NCI-H748 (cell line): ENCODE measurements at regions not wholly inside any gene's neighbourhood (a gene's known extent, or its start where the extent isn't known, plus 50 kb on each side); places are given as distances from the start of the nearest gene placed in this dataset.

Experiments
- DNase-seq: peaks from one replicate; lab custom pipeline; 2025; ENCODE audit not compliant: unreplicated experiment; lab: John Stamatoyannopoulos, UW

DNA sequence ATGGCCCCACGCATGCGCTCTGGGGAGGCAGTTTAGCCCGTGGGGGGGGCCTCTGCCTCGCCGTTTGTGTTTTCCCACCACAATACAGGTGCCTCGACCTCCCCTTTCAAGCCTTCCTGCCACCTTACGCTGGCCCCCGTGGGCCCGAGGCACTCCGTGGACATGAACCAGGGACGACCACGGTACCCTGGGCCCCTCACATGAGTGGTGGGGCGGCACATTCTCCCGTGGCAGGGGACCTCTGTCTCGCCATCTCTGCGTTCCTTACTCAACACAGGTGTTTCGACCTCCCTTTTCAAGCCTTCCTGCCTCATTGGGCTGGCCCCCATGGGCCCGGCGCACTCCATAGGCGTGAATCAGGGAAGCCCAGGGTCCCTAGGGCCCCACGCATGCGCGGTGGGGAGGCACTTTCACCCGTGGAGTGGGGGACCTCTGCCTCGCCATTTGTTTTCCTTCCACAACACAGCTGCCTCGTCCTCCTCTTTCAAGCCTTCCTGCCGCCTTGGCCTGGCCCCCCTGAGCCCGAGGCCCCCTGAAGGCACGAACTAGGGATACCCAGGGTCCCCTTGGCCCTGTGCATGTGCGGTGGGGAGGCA lies 339.5 kb downstream of the ALG10 start:
- DNase-seq, result no peak

DNA sequence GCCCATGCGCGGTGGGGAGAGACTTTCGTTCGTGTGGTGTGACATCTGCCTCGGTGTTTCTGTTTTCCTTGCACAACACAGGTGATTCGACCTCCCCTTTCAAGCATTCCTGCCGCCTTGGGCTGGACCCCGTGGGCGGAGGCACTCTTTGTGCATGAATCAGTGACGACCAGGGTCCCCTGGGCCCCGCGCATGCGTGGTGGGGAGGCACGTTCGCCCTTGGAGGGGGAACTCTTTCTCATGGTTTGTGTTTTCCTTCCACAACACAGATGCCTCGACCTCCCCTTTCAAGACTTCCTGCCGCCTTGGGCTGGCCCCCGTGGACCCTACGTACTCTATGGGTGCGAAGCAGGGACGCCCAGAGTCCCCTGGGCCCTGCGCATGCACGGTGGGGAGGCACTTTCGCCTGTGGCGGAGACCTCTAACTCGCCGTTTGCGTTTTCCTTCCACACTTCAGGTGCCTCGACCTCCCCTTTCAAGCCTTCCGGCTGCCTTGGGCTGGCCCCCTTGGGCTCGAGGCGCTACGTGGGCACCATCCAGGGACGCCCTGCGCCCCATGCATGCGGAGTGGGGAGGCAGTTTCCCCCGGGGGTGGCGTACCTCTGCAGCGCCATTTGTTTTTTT lies 340.9 kb downstream of the ALG10 start:
- peak; percentile 91 for DNase-seq

DNA sequence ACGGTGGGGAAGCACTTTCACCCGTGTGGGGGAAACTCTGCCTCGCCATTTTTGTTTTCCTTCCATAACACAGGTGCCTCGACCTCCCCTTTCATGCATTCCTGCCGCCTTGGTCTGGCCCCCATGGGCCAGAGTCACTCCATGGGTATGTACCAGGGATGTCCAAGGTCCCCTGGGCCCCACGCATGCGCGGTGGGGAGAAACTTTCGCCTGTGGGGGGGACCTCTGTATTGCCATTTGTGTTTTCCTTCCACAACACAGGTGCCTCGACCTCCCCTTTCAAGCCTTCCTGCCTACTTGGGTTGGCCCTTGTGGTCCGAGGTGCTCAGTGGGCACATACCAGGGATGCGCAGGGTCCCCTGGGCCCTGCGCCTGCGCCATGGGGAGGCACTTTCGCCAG lies 345.8 kb downstream of the ALG10 start:
- DNase-seq, result no peak

DNA sequence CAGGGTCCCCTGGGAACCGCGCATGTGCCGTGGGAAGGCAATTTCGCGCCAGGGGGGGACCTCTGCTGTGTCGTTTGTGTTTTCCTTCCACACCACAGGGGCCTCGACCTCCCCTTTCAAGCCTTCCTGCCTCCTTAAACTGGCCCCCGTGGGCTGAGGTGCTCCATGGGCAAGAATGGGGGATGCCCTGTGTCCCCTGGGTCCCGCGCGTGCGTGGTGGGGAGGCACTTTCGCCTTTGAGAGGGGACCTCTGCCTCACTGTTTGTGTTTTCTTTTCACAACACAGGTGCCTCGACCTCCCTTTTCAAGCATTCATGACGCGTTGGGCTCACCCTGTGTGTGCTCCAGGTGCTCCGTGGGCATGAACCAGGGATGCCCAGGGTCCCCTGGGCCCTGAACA lies 348.8 kb downstream of the ALG10 start:
- DNase-seq, result peak; percentile 46

DNA sequence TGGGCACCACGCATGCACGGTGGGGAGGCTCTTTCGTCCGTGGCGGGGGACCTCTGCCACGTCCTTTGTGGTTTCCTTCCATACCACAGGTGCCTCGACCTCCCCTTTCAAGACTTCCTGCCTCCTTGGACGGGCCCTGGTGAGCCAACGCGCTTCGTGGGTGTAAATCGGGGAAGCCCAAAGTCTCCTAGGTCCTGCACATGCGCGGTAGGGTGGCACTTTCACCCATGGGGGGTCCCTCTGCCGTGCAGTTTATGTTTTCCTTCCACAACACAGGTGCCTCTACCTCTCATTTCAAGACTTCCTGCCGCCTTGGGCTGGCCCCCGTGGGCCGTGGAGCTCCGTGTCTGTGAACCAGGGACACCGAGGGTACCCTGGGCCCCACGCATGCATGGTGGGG lies 349.7 kb downstream of the ALG10 start:
- DNase-seq, result no peak

DNA sequence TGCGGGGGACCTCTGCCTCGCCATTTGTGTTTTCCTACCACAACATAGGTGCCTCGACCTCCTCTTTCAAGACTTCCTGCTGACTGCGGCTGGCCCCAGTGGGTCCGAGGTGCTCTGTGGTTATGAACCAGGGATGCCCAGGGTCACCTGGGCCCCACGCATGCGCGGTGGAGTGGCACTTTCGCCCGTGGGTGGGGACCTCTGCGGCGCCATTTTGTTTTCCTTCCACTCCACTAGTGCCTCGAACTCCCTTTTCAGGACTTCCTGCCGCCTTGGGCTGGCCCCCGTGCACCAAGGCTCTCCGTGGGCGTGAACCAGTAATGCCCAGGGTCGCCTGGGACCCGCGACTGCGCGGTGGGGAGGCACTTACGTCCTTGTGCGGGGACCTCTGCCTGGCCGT lies 351.6 kb downstream of the ALG10 start:
- DNase-seq, result no peak

DNA sequence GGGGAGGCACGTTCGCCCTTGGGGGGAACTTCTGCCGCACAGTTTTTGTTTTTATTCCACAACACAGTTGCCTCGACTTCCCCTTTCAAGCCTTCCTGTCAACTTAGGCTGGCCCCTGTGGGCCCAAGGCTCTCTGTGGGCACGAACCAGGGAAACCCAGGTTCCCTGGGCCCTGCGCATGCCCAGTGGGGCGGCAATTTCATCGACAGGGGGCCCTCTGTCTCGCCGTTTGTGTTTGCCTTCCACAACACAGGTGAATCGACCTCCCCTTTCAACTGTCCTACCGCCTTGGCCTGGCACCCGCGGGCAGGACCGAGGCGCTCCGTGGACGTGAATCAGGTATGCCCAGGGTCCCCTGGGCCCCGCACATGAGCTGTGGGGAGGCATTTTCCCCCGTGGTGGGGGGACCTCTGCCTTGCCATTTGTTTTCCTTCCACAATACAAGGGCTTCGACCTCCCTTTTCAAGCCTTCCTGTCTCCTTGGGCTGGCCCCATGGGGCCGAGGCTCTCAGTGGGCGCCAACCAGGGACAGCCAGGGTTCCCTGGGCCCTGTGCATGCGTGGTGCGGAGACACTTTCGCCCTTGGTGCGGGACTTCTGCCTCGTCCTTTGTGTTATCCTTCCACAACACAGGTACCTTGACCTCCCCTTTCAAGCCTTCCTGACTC lies 354.0 kb downstream of the ALG10 start:
- no peak for DNase-seq

DNA sequence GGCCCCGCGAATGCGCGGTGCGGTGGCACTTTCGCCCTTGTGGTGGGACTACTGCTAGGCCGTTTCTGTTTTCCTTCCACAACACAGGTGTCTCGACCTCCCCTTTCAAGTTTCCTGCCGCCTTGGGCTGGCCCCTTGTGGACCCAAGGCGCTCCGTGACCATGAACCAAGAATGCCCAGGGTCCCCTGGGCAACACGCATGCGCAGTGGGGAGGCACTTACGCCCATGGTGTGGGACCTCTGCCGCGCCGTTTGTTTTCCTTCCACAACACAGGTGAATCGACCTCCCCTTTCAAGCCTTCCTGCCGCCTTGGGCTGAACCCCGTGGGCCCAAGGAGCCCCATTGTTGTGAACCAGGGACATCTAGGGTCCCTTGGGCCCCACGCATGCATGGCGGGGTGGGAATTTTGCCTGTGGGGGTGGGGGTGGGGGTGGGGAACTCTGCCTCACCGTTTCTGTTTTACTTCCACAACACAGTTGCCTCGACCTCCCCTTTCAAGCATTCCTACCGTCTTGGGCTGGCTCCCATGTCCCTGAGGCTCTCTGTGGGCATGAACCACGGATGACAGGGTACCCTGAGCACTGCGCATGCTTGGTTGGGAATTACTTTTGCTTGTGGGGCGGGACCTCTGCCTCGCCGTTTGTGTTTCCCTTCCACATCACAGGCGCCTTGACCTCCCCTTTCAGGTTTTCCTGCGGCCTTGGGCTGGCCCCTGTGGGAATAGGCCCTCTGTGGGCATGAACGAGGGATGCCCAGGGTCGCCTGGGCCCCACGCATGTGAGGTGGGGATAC lies 355.1 kb downstream of the ALG10 start:
- peak; percentile 14 for DNase-seq

DNA sequence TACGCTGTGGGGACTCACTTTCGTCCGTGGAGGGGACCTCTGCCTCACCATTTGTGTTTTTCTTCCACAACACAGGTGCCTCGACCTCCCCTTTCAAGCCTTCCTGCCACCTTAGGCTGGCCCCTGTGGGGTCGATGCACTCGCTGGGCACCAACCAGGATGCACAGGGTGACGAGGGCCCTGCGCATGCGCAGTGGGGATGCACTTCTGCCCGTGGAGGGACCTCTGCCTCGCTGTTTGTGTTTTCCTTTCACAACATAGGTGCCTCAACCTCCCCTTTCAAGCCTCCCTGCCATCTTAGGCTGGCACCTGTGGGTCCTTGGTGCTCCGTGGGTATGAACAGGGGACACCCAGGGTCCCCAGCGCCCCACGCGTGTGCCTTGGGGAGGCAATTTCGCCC lies 356.8 kb downstream of the ALG10 start:
- no peak for DNase-seq

DNA sequence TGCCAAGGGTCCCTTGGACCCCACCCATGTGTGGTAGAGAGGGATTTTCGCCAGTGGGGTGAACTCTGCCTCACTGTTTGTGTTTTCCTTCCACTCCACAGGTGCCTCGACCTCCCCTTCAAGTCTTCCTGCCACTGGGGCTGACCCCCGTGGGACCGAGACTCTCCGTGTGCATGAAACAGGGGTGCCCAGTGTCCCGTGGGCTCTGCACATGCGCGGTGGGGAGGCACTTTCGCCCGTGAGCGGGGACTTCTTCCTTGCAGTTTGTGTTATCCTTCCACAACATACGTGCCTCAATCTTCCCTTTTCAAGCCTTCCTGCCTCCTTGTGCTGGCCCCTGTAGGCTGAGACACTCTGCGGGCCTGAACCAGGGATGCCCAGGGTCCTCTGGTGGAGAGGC lies 362.4 kb downstream of the ALG10 start:
- DNase-seq, result no peak

DNA sequence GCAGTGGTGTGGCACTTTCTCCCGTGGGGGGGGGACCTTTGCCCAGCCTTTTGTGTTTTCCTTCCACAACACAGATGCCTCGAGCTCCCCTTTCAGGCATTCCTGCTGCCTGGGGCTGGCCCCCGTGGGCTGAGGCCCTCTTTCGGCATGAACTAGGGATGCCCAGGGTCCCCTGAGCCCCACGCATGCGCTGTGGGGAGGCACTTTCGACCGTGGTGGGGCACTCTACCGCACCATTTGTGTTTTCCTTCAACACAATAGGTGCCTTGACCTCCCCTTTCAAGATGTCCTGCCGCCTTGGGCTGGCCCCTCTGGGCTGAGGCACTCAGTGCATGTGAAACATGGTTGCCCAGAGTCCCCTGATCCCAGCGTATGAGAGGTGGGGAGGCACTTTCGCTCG lies 363.7 kb downstream of the ALG10 start:
- no peak for DNase-seq

DNA sequence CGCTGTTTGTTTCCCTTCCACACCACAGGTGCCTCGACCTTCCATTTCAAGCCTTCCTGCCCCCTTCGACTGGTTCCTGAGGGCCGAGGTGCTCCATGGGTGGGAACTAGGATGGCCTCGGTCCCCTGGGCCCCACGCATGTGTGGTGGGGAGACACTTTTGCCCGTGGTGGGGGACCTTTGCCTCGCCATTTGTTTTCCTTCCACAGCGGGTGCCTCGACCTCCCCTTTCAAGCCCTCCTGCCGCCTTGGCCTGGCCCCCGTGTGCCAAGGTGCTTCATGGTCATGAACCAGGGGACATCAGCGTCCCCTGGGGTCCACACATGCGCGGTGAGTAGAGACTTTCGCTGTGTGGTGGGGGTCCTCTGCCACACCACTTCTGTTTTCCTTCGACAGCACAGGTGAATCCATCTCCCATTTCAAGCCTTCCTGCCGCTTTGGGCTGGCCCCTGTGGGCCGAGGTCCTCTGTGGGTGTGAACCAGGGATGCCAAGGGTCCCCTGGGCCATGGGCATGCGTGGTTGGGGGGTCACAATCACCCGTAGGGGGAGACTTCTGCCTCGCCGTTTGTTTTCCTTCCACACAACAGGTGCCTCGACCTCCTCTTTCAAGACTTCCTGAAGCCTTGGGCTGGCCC lies 364.4 kb downstream of the ALG10 start:
- DNase-seq, result no peak

DNA sequence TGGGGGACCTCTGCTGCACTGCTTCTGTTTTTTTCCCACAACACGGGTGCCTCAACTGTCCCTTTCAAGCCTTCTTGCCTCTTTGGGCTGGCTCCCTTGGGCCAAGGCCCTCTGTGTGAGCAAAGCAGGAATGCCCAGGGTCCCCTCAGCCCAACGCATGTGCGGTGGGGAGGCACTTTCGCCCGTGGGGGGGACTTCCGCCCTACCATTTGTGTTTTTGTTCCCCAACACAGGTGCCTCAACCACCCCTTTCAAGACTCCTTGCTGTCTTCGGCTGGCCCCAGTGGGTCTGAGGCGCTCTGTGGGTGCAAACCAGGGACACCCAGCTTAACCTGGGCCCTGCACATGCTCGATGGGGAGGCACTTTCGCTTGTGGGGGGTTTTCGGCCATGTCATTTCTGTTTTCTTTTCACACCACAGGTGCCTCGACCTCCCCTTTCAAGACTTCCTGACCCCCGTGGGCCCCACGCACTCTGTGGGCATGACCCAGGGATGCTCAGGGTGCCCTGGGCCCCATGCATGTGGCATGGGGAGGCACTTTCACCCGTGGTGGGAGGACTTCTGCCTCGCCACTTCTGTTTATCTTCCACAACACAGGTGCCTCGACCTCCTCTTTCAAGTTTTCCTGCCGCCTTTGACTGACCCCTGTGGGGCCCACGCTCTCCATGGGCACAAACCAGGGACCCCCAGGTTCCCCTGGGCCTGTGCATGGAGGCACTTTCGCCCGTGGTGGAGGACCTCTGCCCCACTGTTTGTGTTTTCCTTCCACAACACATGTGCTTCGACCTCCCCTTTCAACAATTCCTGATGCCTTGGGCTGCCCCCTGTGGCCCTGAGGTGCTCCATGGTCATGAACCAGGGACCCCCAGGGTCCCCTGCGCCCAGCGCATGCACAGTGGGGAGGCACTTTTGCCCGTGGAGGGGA lies 365.7 kb downstream of the ALG10 start:
- no peak for DNase-seq

DNA sequence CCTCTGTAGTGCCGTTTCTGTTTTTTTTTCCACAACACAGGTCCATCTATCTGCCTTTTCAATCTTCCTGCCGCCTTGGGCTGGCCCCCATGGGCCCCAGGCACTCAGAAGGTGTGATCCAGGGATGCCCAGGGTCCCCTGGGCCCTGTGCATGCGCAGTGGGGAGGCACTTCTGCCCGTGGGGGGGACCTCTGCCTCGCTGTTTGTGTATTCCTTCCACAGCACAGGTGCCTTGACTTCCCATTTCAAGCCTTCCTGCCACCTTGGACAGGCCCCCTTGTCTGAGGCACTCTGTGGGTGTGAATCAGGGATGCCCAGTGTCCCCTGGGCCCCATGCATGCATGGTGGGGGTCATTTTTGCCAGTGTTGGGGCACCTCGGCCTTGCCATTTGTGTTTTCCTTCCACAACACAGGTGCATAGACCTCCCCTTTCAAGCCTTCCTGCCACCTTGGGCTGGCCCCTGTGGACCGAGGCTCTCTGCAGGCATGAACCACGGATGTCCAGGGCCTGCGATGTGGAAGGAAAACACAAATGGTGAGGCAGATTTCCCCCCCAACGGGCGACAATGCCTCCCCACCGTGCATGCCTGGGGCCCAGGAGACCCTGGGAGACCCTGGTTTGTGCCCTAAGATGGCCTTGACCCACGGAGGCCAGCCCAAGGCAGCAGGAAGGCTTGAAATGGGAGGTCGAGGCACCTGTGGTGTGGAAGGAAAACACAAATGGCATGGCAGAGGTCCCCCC lies 366.5 kb downstream of the ALG10 start:
- no peak for DNase-seq

DNA sequence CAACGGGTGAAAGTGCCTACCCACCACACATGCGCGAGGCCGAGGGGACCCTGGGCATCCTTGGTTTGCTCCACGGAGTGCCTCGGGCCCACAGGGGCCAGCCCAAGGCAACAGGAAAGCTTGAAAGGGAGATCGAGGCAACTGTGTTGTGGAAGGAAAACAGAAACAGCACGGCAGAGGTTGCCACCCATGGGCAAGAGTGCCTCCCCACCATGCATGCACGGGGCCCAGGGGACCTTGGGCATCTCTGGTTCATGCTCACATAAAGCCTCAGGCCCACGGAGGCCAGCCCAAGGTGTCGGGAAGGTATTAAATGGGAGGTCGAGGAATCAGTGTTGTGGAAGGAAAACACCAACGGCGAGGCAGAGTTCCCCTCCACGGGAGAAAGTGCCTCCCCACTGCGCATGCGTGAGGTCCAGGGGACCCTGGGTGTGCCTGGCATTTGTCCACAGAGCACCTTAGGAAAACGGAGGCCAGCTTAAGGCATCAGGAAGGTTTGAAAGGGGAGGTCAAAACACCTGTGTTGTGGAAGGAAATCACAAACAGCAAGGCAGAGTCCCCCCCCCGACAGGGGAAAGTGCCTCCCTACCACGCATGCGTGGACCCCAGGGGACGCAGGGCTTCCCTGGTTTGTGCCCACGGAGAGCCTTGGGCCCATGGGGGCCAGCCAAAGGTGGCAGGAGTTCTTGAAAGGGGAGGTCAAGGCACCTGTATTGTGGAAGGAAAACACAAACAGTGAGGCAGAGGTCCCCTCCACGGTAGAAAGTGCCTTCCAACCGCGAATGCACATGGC lies 367.3 kb downstream of the ALG10 start:
- no peak for DNase-seq

DNA sequence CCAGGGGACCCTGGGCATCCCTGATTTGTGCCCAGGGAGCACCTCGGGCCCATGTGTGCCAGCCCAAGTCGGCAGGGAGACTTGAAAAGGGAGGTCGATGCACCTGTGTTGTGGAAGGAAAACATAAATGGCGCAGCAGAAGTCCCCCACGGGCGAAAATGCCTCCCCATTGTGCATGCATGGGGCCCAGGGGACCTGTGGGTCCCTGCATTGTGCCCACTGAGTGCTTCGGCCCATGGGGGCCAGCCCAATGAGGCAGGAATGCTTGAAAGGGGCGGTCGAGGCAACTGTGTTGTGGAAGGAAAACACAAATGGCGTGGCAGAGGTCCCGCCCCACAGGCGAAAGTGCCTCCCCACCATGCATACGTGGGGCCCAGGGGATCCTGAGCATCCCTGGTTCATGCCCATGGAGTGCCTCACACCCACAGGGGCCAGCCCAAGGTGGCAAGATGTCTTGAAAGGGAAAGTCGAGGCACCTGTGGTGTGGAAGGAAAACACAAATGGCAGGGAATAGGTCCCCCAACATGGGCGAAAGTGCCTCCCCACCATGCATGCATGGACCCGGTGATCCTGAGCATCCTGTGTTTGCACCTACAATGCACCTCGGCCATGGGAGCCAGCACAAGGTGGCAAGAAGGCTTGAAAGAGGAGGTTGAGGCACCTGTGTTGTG lies 368.0 kb downstream of the ALG10 start:
- DNase-seq, result no peak

DNA sequence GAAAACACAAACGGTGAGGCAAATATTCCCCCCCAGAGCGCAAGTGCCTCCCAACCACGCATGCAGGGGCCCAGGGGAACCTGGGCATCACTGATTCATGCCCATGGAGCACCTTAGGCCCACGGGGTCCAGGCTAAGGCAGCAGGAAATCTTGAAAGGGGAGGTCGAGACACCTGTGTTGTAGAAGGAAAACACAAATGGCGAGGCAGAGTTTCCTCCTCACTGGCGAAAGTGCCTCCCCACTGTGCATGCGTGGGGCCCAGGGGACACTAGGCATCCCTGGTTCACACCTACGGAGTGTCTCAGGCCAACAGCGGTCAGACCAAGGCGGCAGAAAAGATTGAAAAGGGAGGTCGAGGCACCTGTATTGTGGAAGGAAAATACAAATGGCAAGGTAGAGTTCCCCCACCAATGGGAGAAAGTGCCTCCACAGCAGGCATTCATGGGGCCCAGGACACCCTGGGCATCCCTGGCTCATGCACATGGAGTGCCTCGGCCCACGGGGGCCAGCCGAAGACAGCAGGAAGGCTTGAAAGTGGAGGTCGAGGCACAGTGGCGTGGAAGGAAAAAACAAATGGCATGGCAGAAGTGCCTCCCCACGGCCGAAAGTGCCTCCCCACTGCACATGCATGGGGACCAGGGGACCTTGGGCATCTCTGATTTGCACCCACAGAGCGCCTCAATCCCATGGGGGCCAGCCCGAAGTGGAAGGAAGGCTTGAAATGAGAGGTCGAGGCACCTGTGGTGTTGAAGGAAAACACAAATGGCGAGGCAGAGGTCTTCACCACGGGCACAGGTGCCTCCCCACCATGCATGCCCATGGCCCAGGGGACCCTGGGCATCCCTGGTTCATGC lies 368.8 kb downstream of the ALG10 start:
- DNase-seq, result no peak
